ENCODE measurements at regions not wholly inside any gene's neighbourhood (a gene's known extent, or its start where the extent isn't known, plus 50 kb on each side); places are given as distances from the start of the nearest gene placed in this dataset.

DNA sequence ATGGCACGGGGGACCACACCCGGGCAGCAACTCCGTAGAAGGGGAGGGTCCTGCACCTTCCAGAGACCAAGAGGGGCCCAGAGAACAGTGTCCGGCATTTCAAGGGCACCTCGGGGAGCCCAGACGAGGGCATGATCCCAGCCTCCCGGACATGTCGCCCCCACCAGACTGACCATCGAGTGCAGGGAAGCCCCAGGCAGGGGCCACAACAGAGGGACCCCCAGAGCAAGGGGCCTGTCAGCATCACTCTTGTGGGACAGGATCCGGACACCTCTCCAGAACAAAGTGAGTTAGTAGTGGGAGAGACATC is 50.4 kb upstream of the CTDP1 start:
- TF ChIP-seq CTCF (IDR thresholded peaks at IDR 0.05) (no peak), POLR2A (IDR thresholded peaks at IDR 0.05) (no peak)

Data from lower leg skin (tissue), 3 donors.